ENCODE measurements at regions not wholly inside any gene's neighbourhood (a gene's known extent, or its start where the extent isn't known, plus 50 kb on each side); places are given as distances from the start of the nearest gene placed in this dataset.

DNA sequence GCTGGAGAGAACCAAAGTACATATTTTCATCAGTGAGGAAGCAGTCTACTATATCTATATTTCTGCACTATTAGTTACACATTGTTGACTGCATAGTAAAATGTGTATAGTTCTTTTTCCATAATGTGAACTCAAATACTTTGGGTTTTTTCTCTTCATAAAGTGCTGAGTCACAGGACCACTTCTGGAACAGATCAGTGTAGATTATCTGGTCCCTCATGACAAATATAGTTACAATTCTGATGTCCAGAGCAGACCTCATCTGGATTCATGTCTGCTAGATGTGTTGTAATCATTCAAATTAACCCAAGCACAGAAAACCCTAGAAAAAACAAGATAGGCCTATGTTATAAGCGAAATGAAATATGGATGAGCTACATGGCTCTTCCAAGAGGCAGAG, 171.4 kb downstream of the SUCLA2 start:
- DNase-seq (ENCODE audit: low read depth): no peak

DNA sequence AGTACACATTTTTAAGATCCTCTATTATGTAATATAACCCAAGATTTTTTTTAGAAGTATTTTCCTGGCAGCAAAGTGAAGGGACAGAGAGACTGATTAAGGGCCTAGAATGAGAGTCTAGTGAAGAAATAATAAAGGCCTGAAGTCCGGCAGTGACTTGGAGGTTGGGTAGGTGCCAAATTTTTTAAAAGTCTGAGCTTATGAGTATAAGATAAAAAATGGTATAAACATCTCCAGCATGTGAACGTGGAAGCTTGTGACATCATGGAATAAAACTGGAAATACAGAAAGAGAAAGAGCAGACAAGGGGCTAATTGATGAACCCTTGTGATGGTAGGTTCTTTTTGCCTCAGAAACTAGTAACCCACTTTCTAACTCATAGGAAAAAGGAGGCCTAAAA, 174.6 kb downstream of the SUCLA2 start:
- DNase-seq (ENCODE audit: low read depth): no peak

- no peak for DNase-seq (ENCODE audit: low read depth)
Observed at GRCh38 chr13:47822036-47822435, 179.0 kb downstream of the SUCLA2 start.

- DNase-seq (ENCODE audit: low read depth): no peak
Observed at GRCh38 chr13:47816831-47817230, 184.2 kb downstream of the SUCLA2 start.

DNA sequence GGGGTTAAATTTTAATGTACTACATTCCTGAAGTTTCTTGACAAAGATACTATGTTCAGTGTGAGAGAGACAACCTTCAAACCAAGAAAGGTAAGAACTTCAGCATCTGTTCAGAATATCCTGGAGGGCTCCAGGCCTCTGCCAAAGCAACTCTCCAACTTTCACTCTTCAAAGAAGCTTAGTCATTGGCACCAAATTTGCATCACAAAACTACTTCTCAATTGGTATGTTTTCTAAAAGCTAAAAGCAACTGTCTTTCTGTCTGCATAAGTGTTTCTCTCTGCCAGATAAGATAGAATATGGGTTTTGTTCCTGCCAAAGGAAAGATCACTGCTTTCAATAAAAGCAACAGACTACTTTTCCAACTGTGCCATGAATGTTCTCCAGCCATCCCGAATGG, 187.4 kb downstream of the SUCLA2 start:
- no peak for DNase-seq (ENCODE audit: low read depth)

GRCh38 chr13:47809411-47809810, 191.7 kb downstream of the SUCLA2 start:
- DNase-seq (ENCODE audit: low read depth): no peak

GRCh38 chr13:47803131-47803530, 197.9 kb downstream of the SUCLA2 start:
- DNase-seq (ENCODE audit: low read depth): no peak

GRCh38 chr13:47801555-47801954, 199.5 kb downstream of the SUCLA2 start:
- DNase-seq (ENCODE audit: low read depth): no peak

GRCh38 chr13:47800593-47800992, 200.5 kb downstream of the SUCLA2 start:
- DNase-seq (ENCODE audit: low read depth): no peak

DNA sequence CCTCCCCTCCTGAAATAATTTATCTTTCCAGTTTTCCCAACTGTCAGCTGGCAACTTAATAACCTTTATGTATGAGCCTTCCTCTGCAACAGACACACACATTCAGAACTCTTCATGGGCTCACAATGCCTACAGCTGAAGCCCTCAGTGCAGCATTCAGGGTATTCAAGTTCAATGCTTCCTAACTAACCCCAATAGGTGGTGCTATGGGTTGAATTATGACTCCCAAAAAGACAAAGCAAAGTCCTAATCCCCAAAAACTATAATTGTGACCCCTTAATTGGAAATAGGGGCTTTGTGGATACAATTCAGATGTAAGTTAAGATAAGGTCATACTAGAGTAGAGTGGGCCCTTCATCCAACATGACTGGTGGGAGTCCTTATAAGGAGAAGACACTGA, 202.2 kb downstream of the SUCLA2 start:
- DNase-seq (ENCODE audit: low read depth): no peak

DNA sequence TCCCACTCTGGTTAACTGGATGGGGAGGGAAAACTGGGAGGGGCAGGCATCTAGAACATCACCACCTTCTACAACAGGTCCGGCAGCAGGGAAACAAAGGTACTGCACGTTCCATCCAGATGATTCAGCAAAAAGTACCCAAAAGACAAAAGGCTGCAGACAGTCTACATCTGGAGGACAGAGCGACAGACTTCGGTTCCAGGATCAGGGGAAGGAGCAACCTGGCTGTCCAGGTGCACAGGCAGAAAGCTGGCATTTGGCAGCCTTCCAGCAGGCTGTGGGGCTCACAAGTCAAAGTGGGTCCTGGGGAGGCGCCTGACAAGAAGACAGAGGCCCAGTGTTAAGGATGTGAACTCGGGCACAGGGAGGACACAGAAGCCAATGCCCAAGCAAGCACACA, 202.9 kb downstream of the SUCLA2 start:
- DNase-seq (ENCODE audit: low read depth): no peak

DNA sequence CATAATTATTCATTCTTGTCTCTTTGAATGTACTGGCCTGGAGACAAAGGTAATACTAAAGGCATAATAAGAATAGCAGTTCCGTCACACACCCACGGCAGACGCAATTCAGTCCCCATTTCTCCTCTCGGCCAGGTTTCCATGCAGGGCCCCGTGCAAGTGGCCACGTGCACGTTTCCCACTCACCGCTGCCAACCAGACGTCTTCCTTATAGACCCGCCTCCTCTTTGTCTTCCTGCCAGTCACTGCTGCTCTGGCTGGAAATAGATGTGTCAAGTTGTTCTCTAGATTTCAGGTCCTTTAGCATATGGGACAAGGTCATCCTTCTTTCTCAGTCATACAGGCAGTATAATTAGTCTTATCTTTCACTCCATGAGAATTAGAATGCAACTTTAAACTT, 204.3 kb downstream of the SUCLA2 start:
- DNase-seq (ENCODE audit: low read depth): no peak

- no peak for DNase-seq (ENCODE audit: low read depth)
Observed at GRCh38 chr13:47794963-47795362, 206.1 kb downstream of the SUCLA2 start.

DNA sequence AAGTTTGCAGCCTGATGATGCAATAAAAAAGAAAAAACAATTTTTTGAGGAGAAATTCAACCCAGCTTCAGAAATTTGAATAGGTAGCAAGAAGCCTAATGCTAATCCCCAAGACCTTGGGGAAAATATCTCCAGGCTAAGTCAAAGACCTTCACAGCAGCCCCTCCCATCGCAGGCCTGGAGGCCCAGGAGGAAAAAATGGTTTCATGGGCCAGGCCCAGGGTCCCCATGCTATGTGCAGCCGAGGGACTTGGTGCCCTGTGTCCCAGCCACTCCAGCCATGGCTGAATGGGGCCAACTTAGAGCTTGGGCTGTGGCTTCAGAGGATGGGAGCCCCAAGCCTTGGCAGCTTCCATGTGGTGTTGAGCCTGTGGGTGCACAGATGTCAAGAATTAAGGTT, 210.3 kb downstream of the SUCLA2 start:
- no peak for DNase-seq (ENCODE audit: low read depth)

GRCh38 chr13:47788844-47789243, 212.2 kb downstream of the SUCLA2 start:
- DNase-seq (ENCODE audit: low read depth): no peak

DNA sequence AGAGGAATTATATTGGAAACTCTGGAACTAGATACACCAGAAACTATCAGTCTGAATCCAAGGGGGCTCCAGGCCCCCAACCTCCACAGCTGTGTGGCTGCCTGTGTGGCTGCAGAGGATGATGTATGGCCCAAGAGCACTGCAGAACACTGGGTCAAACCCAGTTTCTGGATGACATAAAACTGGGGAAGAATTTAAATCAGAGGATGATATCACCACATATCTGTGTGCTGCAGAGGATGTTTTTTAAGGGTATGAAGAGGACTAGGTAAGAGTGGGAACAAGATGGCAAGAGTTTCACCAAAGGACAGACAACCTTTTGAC, 226.4 kb downstream of the SUCLA2 start:
- DNase-seq (ENCODE audit: low read depth): no peak

DNA sequence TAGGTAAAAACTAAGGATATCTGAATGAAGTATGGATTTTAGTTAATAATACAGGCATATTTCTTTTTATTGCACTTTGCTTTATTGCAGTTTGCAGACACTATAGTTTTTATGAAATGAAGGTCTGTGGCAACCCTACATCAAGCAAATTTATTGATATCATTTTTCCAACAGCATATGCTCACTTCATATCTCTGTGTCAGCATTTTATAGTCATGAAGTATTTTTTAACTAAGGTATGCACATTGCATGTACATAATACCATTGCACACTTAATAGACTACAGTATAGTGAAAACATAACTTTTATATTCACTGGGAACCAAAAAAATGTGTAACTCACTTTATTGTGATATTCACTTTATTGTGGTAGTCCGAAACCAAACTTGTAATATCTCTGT, 236.3 kb downstream of the SUCLA2 start:
- DNase-seq (ENCODE audit: low read depth): no peak

DNA sequence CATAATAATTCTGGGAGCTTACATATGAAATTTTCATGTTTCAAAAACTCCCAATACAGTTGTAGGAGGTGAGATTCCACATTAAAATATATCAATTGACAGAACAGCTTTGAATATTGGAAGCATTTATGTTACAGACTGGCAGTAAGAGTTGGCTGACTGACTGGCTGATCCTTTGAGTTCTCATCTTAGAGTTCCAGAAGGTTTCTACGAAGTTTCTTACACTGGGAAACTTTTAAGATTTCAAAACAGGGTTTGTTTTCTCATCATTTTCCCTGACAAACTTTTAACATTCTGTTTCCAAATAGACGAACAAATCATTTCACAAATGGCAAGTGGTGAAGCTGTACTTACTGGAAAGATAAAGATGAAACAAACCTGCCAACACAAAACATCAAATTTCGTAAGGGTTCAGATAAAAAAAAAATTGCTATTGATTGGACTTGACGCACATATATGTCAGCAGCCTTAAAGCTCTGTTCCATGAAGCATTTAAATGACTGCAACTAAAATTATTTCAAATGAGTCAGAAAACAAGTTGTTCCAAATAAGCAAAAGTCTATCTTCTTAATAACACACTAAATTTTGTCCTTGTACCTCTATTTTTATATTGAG, 243.5 kb downstream of the SUCLA2 start:
- DNase-seq (ENCODE audit: low read depth): no peak

DNA sequence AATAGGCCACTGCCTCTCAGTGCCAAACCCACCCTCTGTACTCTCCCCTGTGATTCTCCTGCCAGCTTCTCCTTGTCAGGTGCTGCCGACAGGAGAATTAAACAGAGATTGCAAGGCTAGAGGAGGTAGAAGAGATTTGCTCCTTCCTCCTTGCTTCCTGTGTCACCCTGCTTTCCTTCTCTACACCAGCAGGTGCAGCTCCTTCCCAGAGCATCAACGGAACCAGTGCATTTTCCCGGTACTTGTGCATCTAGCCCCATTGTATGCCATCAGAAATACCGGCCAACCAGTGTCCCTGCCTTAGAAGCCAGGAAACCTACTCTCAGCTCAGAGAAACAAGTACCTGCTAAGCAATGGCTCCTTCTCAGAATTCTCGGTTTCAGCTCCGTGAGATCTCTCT, 253.2 kb downstream of the SUCLA2 start:
- no peak for DNase-seq (ENCODE audit: low read depth)

DNA sequence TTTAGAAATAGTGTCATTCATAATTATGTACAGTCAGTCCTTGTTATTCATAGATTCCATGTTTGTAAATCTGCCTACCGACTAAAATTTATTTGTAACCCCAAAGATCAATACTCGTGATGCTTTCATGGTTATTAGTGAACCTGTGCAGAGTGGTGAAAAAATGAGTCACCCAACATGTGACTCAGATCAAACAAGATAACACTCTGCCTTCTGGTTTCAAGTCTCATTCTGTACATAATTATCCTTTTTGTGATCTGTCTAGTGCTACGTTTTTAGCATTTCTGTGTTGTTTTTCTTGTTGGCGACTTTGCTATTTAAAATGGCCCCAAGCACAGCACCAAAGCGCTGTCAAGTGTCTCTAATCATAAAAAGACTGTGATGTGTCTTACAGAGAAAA, 274.7 kb downstream of the SUCLA2 start:
- DNase-seq (ENCODE audit: low read depth): no peak

- no peak for DNase-seq (ENCODE audit: low read depth)
Observed at GRCh38 chr13:47723898-47724297, 277.2 kb downstream of the SUCLA2 start.

- DNase-seq (ENCODE audit: low read depth): no peak
Observed at GRCh38 chr13:47719164-47719563, 281.9 kb downstream of the SUCLA2 start.

GRCh38 chr13:47718556-47718955, 282.5 kb downstream of the SUCLA2 start:
- no peak for DNase-seq (ENCODE audit: low read depth)

GRCh38 chr13:47708386-47708785, 292.7 kb downstream of the SUCLA2 start:
- no peak for DNase-seq (ENCODE audit: low read depth)

- no peak for DNase-seq (ENCODE audit: low read depth)
Observed at GRCh38 chr13:47707414-47707813, 293.7 kb downstream of the SUCLA2 start.
